ENCODE measurements at regions not wholly inside any gene's neighbourhood (a gene's known extent, or its start where the extent isn't known, plus 50 kb on each side); places are given as distances from the start of the nearest gene placed in this dataset.

DNA sequence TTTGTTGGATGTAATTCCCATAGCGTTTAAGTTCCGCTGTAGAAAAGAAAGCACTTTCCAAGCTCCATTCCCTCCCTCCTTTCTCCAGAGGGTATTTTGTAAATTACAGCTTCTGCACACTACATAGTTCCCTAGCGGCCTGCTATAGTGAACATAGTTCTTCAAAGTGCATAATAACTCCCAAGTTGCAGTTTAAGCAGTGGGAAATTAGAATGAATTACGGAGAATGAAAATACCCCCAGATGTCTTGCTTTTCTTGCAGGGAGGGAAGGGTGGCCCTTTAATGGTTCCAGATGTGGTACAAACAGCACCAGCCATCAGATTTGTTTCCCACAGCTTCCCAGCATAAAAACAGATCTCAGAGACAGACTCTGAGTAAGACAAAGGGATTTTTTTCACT, 893.9 kb downstream of the SUCLG1 start:
- DNase-seq (ENCODE audit: low read depth): no peak

DNA sequence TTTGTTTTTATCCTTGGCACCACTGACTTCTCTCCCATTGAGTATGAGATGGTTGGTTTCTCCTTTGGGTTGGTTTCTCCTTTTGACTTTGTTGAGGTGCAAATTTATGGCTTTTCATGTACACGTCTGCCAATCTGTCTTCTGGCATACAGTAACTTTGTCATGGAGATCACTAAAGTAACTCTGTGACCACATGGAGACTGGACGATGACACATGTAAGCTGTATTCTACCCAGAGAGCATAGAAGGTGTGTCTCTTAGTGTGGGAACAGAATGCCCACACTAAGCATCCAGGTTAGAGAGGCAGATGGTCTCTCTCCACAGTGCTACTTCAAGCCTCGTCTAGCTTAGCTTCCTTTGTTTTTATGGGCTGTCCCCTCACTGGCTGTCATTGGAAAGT, 897.5 kb downstream of the SUCLG1 start:
- no peak for DNase-seq (ENCODE audit: low read depth)

DNA sequence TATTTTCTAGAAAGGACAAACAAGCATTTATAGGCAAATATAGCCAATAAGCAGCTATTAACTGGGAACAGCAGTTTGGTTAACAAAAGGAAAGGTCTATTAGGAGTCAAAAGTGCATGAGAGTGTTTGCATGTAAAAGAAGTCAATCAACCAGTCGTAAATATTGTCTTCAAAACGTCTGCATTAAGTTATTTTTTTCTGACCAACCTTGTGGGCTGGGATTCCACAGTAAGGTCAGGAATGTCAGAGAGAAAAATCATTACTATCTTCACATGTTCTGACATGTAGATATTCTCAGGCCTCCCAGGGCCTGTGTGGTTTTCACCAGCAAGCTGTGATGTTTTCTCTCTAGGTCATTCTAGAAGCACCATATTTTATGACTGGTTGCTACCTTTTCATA, 922.5 kb downstream of the SUCLG1 start:
- DNase-seq (ENCODE audit: low read depth): no peak

DNA sequence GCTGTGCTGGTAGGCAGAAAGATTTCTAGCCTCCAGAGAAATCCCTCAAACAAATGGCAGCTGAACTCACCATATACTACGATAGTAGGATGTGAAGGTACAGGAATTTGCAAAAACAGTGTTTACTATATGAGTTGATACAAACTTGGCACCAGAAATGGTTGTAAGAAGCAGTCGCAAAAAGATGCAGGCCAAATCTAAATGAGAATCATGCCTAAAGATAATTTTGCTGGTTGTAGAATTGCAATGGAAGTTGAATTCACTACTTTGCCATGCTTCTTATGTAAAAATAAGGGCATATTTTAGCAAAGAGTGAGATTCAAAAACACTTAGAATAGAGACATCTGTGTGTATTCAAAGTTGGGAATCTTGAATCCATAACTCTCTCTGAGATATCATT, 924.7 kb downstream of the SUCLG1 start:
- DNase-seq (ENCODE audit: low read depth): no peak

DNA sequence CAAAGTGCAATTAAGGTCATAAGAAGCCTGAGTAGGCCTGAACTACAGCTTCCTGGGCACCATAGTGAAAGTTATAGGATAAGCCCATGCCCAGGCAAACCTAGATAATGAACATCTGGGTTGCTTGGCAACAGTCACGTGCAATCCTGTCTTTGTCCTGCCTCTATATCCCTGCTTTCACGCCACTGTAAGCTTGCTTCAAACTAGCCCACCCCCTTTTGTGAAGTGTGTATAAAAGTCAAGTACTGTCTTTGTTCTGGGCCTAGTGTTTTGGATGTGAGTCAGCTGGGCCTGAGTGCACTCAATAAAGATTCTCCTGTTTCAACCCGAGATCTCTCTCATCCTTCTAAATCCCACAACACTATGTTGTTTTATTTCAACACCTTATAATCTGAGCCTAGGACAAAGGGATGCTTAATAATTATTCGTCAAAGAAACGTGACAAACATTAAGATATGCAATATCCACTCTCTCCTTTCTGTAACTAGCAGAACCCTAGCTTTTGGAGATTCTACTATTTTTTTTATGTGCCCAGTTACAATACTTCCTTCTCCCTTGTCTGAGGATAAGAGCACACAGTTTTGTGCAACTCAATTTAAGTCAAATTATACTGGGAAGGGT, 927.8 kb downstream of the SUCLG1 start:
- DNase-seq (ENCODE audit: low read depth): no peak

DNA sequence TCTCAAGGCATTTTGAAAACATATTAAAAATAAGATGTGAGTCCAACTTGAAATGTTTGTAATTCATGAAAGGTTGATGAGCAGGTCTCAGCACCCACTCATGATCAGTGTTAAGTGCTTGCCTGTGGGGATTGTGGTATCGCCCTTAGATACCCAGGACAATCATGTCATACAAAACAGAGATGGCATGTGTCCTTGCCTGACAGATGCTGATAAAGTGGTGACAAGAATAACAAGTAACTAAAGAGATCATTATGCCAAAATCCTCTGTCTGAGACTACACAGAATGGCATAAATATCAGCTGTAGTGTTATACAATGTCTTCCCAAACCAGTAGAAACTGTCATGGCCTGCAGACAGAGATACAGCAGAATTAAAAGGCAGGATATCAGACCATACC, 930.3 kb downstream of the SUCLG1 start:
- no peak for DNase-seq (ENCODE audit: low read depth)

DNA sequence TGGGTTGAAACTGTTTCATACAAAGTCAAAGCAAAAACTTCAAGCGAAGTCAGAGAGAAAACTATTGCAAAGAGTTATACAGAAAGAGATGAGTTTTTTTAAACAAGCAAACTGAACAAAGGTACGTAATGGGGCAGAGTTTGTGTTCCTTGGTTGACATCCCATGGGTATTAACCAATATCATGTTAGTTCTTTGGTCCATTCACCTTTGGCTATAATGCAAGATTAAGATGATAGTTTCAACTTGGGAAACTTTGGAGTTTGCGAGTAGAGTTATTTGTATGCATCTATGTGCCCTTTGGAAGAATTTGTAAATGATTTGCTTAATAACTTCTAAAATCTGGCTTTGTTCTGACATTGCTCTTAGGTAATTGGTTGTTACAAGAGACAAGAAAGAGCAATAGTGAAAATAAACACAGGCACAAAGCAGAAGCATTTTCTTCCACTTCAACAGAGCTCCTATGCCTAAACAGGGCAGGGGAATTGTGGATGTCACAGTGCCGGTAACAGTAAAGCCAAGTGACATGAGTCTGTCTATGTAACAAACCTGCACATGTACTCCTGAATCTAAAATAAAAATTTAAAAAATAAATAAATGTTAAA, 936.1 kb downstream of the SUCLG1 start:
- no peak for DNase-seq (ENCODE audit: low read depth)

DNA sequence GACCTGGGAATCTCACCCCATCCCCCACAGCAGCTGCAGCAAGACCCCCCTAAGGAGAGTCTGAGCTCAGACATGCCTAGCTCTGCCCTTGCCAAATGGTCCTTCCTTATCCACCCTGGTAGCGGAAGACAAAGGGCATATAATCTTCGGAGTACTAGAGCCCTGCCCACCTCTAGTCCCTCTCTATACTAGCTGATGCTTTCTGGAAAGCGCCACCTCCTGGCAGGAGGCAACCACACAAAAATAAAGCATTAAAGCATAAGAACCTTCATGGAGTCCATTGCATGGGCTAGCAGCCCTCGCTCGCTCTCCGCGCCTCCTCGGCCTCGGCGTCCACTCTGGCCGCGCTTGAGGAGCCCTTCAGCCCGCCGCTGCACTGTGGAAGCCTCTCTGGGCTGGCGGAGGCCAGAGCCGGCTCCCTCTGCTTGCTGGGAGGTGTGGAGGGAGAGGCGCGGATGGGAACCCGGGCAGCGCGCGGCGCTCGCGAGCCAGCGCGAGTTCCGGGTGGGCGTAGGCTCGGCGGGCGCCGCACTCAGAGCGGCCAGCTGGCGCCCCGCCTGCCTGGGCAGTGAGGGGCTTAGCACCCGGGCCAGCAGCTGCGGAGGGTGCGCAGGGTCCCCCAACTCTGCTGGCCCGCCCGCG, 941.2 kb downstream of the SUCLG1 start:
- no peak for DNase-seq (ENCODE audit: low read depth)

DNA sequence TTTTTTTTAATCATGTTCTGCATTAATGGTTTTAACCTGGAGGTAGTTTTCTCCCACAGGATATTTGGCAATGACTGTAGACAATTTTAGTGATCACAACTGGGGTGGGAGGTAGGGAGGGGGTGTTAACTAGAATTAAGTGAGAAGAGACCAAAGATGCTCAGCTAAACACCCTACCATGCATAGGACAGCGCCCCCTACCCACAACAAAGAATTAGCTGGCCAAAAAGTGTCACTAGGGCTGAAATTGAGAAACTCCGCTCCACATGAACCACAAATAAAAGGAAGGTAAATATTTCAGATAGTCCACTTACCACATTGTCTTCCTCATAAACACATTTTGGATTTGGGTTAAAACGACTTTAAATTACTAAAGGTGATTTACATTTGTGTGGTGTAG, 942.6 kb downstream of the SUCLG1 start:
- no peak for DNase-seq (ENCODE audit: low read depth)

DNA sequence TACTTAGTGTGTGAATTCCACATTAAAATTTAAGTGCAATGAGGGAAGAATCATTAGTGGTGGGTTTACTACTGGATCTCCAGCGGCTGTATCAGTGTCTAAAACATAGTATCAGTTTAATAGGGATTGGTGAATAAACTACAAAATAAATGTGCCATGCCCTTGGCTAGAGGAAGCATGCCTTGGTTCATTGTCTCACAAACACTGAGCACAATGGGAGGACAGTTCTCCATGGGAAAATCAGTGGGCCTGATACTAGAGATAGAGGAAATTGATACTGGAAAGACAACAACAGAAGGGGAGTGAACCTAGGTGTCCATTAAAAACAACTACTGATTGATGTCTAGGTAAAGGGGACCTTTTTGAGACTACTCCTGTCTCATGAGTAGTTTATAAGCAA, 971.6 kb downstream of the SUCLG1 start:
- DNase-seq (ENCODE audit: low read depth): no peak

DNA sequence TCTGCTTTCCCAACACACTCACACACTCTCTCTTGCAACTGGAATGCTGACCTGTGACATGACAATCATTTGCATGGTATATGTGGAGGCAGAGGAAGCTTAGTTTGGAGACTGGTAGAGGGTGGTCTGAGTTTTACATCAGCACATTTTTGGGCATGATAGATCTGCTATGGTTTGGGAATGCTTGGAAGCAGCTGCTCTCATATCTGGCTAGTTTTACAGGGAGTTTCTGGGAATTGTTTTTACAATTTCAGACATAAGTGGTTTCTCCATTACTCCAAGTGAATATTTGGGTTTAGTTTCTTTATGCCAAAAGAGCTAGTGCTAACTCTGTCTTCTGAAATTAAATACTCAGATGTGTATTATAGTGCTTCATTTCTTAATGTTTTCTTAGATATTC, 977.6 kb downstream of the SUCLG1 start:
- DNase-seq (ENCODE audit: low read depth): no peak

DNA sequence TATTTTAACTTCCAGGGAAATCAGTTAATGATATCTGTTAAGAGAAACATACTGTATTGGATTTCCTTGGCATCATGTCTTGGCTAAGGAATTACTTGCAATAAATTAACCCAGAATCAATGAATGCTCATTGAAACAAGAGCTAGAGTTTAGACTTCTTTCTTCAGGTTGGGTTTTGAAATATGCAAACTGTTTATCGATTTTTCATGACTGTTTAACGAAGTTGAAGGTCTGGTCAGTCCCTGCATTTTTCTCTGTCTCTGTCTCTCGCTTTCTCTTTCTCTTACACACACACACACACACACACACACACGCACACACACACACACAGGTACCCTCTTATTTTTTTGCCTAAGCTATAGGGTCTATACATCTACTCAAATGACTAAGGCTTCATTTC, 981.0 kb downstream of the SUCLG1 start:
- DNase-seq (ENCODE audit: low read depth): no peak

DNA sequence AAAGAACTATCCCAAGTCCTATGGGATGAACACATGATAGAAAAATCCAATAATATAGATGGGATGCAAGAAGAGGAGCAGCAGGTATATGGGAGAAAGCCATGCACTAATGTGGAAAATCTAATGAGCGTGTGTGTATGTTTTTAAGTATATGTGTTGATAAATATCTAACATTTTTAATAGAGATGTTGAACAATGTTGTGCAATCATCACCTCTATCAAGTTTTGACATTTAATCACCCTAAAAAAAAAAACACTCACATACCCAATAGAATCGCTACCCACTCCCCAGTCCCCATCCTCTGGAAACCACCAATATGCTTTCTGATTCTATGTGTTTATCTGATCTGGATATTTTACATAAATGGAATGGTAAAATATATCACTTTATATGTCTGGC, 983.7 kb downstream of the SUCLG1 start:
- no peak for DNase-seq (ENCODE audit: low read depth)

DNA sequence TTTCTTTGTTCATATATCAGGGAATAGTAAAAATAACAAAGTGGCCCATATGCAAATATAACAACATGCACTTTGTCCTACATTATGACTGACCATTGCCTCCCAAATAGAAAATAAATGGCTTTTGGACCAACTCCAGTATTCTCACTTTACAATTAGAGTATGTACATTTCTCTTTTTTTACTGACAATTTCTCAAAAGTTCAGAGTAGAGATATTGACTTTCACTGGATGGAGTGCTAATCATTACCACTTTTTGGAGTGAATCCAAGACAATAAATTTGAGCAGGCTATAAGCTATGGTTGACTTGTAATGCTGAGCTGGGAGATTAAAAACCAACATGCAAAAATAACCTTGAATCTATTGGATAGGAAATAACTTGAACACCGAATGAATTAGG, 987.4 kb downstream of the SUCLG1 start:
- no peak for DNase-seq (ENCODE audit: low read depth)

DNA sequence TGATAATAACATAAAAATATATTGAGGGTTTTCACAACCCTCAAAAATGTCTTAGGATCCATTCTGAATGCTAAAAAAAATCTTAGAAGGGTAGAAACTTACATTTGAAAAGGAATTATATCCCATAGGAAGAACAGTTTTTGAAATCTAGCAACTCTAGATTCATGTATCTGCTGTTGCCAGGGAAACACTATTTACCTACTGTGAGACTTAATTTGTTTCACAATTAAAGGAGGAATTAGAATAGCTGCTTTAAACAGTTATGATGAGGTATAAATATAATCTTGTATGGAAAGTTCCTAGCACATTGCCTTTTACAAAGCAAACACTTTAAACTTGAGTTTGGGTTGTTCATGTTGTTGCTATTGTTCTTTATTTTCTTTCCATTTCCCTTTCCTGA, 988.2 kb downstream of the SUCLG1 start:
- DNase-seq (ENCODE audit: low read depth): no peak

DNA sequence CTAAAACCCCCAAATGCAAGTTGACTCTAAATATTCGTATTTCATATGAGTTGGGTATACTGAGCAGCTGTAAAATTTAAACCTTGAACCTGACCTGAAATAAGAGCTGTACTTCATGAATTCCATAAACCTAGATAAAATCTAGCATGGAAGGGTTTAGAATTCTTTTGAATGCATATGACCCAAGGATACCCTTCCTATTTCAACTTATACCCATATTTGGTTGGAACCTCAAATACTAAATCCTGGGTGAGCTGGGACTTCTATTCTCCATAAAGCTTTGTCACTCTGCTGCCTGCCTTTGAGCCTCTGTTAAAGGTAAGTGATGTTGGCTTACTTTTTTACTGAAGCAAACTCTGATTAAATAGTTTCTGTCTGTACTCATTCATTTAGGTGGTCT, 994.6 kb downstream of the SUCLG1 start:
- no peak for DNase-seq (ENCODE audit: low read depth)

DNA sequence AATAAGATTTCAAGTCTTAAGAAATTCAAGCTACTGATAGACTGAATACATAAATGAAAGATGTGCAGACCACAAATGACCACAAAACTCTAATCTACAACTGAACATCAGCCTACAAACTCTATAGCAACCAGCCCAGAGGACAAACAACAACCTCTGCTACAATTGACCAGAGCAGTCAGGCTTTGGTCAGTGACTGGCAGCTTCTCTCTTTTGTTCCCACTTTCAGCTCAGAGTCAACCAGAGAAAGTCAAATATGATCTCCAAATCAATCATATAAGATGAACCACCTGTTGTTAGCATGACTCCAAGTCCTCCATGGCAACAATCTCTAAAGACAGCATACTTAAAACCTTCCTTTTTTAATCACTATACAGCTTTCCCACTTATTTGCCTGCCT, 996.2 kb downstream of the SUCLG1 start:
- no peak for DNase-seq (ENCODE audit: low read depth)

DNA sequence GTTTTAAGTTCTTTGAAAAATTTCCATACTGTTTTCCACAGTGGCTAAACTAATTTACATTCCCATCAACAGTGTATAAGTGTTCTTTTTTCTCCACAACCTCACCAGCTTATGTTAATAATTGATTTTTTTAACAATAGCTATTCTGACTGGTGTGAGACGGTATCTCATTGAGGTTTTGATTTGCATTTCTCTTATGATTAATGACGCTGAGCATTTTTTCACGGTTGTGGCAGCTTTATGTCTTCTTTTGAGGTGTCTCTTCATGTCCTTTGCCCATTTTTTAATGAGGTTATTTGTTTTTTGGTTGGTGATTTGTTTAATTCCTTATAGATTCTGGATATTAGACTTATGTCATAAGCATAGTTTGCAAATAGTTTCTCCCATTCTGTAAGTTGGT, 997.9 kb downstream of the SUCLG1 start:
- no peak for DNase-seq (ENCODE audit: low read depth)

DNA sequence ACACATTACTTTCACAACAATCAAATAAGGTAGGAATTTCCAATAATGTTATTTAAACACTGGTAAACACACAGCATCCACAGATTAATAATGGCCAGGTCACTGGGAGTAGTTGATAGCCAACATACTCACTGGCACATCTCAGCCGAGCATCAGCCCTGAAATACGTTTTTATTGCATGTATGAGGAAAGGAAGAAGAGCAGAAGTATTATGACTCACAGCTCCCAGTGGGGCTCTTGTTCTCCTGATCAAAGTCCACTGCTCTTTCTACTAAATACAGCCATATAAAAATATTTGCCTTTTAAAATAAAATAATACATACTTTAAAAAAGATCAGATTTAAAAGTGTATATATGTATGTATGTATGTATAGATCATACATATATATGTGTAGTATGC, 999.6 kb downstream of the SUCLG1 start:
- DNase-seq (ENCODE audit: low read depth): no peak

DNA sequence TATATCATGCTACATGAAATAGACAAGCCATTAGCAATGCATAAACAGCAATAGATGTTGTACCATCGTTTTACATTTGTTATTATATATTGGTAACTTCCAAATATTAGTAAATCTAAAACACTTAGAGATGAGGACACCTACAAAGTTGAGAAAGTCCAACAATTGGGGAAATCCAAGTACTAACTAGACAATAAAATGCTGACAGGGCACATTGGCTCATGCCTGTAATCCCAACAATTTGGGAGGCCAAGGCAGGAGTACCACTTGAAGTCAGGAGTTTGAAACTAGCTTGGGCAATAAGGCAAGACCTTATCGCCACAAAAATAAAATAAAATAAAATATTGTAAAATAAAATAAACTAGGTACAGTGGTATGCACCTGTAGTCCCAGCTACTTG, 1023.1 kb downstream of the SUCLG1 start:
- DNase-seq (ENCODE audit: low read depth): no peak

DNA sequence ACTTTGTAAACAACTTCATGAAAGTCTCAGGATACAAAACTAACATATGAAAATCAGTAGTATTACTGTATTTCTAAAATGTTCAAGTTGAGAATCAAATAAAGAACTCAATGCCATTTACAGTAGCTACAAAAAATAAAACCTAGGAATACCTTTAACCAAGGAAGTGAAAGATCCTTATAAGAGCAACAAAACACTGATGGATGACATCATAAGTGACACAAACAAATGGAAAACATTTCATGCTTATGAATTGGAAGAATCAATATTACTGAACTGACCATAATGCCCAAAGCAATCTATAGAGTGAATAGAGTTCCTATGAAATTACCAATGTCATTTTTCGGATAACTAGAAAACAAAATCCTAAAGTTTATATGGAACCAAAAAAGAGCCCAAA, 1038.1 kb downstream of the SUCLG1 start:
- no peak for DNase-seq (ENCODE audit: low read depth)

DNA sequence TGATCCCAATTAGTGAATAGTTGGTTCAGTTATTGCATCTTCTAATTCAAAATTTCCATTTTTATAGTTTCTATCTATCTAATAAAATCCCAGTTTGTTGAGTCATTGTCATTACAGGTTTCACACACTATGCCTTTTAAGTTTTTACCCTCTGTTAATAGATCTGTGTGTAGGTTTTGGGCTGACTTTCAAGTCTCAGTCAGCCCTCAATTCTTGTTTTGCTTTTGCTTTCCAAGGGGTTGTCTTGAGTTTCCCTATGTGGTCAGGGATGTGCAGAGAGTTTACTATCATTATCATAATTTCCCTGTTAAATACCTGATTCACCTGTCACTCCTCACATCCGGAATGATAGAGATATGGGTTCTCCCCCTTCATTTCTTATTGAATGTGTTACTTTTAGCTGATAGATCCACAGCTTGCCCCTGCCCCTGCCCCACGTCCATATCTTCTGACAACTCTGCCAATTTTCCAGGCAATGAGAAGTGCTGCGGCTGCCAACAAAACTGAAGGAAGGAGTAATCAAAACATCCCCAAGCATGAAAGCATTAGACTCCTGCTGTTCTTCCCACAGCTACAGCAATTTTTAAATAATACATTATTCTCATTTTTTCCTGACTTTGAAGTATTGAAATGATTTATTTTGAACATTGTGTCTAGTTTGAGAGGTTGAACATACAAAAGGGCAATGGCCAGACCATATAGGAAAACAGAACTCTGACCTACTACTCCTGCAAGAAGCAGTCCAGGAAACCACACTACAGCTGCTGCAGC, 1064.8 kb downstream of the SUCLG1 start:
- no peak for DNase-seq (ENCODE audit: low read depth)

DNA sequence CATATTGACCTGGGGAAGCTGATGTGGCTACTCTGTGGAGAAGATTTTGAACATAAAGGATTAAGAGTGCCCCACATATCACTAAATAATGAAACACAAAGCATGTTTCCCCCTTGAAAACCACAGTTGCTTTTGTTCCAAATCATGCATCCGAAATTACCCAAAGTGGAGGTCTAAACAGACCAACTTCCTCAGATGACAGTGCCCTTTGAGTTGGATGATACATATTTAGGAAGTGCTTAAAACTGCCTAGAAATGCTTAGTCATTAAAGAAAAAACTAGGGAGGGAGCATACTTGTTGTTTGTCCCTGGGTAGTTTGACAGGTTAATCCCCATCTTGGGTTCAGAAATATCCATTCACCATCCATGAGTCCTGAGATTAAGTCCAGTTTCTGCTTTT, 1070.3 kb downstream of the SUCLG1 start:
- no peak for DNase-seq (ENCODE audit: low read depth)
